Activated CD4-positive, alpha-beta T cell treated with anti-CD3 and anti-CD28 coated beads for 36 hours (primary cell): ENCODE measurements at regions not wholly inside any gene's neighbourhood (a gene's known extent, or its start where the extent isn't known, plus 50 kb on each side); places are given as distances from the start of the nearest gene placed in this dataset.

ENCODE experiments used
- ATAC-seq: fragments of 200-7000 bp; cut with Tn5 transposase; one replicate; pipeline ENCODE4 v1.10.0; 2021; ENCODE audit warnings: mild to moderate bottlenecking, moderate library complexity
- CTCF ChIA-PET: fragments of 350-600 bp; sonication (Branson Sonifier 250); formaldehyde crosslinking; loops from one replicate; lab custom pipeline; 2021; ENCODE audit warnings: antibody characterized with exemption; lab: Charles Lee
- POLR2A ChIA-PET: fragments of 350-600 bp; sonication (Branson Sonifier 250); formaldehyde crosslinking; loops from one replicate; lab custom pipeline; 2021; ENCODE audit warnings: antibody characterized with exemption, inconsistent platforms; lab: Charles Lee
- DNase-seq: peaks from one replicate; pipeline ENCODE4 v3.0.0-alpha.2; 2020
- H3K27ac Mint-ChIP-seq: one replicate; pipeline ENCODE4 v1.8.0; 2021; ENCODE audit warnings: mixed read lengths
- H3K27me3 Mint-ChIP-seq: one replicate; pipeline ENCODE4 v1.8.0; 2021; ENCODE audit warnings: mixed read lengths
- H3K36me3 Mint-ChIP-seq: one replicate; pipeline ENCODE4 v1.8.0; 2021; ENCODE audit warnings: low read depth, mixed read lengths
- H3K4me1 Mint-ChIP-seq: one replicate; pipeline ENCODE4 v1.8.0; 2021; ENCODE audit warnings: mixed read lengths
- H3K4me3 Mint-ChIP-seq: one replicate; pipeline ENCODE4 v1.8.0; 2021; ENCODE audit warnings: mild to moderate bottlenecking, moderate library complexity, mixed read lengths
- H3K9me3 Mint-ChIP-seq: one replicate; pipeline ENCODE4 v1.8.0; 2021; ENCODE audit warnings: low read depth, mixed read lengths
- intact Hi-C, 2 experiments: fragments of 100-400 bp; cut with DNase I in 1 of 2; cut with micrococcal nuclease in 1 of 2; formaldehyde crosslinking; loops; one replicate each; pipeline versions ENCODE4 v1.14.2 to v1.15.1; 2022 to 2024; cut with DNase I, micrococcal nuclease

DNA sequence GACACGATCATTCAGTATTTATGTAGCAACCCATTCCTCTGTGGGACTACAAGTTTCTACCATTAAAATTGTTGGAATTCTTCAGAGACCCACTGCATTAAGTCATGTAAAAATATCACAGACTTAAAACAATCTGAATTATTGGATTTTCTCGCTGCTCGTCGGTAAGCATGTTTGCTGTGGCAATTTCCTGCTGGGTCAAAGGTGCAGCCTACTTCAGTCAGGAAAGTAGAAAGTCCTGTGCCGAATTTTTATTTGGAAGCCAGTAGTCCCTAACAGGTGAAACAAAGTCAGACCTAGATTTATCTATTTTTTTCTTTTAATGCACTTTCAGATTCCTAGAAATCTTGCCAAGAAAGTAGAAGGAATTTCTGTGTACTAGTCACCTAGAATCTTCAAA lies 110.4 kb upstream of the MYL2 start:
- ATAC-seq (no peak), DNase-seq (no peak)
- H3K27ac Mint-ChIP-seq: no peak overlapping the region
- intact Hi-C loops: loop anchor here in 1 of 2 experiments (10.0 kb wide), 1 partner anchor 96 kb away; no protein-coding TSS in a partner anchor
- H3K36me3 Mint-ChIP-seq: no peaks in the 10 kb centered on the region
- CTCF ChIA-PET: no interaction called here
- H3K4me3 Mint-ChIP-seq: no peak overlapping the region
- no peaks in the 10 kb centered on the region for H3K9me3 Mint-ChIP-seq
- POLR2A ChIA-PET: no interaction called here
- H3K4me1 Mint-ChIP-seq: peaks cover 12% of the 10 kb centered on the region
- H3K27me3 Mint-ChIP-seq: peaks cover 35% of the 10 kb centered on the region

DNA sequence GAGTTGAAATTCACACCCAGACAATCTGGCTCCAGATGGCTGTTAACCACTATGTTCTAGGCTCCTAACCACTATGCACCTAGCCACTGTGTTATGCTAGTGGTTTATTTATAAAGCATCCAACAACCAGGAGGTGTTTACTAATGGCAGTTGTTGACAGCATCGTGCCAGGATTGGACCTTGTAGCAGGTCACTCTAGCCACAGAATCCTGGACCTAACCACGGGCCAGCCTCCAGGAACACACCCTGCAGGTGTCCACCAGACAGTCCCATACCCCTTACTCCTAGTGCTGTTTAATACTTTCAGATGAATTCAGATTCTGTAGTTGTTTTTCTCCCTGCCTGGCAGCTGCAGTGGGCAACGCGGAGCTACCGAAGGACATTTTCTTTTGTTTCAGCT lies 109.4 kb upstream of the MYL2 start:
- ChIA-PET CTCF (no interaction called here), POLR2A (no interaction called here)
- Mint-ChIP-seq H3K9me3 (no peaks in the 10 kb centered on the region), H3K4me1 (peaks cover 2% of the 10 kb centered on the region), H3K36me3 (no peaks in the 10 kb centered on the region), H3K27me3 (peaks cover 25% of the 10 kb centered on the region), H3K4me3 (no peak overlapping the region), H3K27ac (no peak overlapping the region)
- no peak for ATAC-seq
- intact Hi-C loops: loop anchor here in 1 of 2 experiments (10.0 kb wide), 2 partner anchors 95 to 245 kb away; no protein-coding TSS in a partner anchor
- no peak for DNase-seq

DNA sequence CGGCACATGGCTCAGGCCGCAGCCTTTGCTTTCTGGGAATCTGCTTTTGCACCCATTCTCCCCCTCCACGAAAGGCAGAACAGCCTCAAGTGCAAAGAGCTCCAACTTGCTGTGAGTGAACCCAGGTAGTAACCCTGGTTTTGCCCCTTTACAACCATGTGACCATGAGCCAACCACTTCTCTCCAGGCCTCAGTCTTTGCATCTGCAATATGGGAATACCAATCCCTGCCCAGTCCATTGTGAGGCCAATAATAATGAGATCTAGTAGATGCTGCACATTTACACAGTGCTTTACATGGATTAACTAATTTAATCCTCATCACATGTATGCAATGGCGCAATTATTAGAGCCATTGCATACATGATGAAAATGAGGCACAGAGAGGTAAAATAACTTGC lies 108.9 kb upstream of the MYL2 start:
- ATAC-seq (no peak), DNase-seq (no peak)
- Mint-ChIP-seq H3K27ac (no peak overlapping the region), H3K4me3 (no peak overlapping the region), H3K9me3 (no peaks in the 10 kb centered on the region), H3K27me3 (peaks cover 25% of the 10 kb centered on the region), H3K4me1 (peaks cover 2% of the 10 kb centered on the region), H3K36me3 (no peaks in the 10 kb centered on the region)
- intact Hi-C loops: loop anchor here in 1 of 2 experiments (10.0 kb wide), 1 partner anchor 245 kb away; no protein-coding TSS in a partner anchor
- CTCF ChIA-PET: no interaction called here
- POLR2A ChIA-PET: no interaction called here

DNA sequence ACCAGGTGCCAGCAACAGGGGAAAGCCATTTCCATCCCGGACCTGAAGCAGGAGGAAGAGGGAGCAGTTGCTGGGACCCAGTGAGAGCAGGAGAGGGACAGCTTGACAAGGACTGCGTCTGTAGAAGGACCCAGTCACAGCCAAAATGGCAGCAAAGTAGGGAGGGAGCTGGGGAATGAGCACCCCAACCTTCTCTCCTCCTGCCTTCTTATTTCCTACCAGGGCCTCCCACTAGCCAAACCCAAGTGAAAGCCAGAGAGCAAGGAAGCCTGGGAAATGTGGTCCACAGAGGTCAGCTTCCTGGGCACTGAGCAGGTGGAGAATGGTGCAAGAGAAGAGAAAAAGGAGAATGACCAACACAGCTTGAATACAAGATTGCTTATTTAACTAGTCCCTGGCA lies 108.5 kb upstream of the MYL2 start:
- H3K36me3 Mint-ChIP-seq: no peaks in the 10 kb centered on the region
- no peak for ATAC-seq
- no peak for DNase-seq
- POLR2A ChIA-PET: no interaction called here
- H3K27ac Mint-ChIP-seq: no peak overlapping the region
- no peak overlapping the region for H3K4me3 Mint-ChIP-seq
- intact Hi-C loops: loop anchor here in 1 of 2 experiments (10.0 kb wide), 1 partner anchor 246 kb away; no protein-coding TSS in a partner anchor
- no peaks in the 10 kb centered on the region for H3K9me3 Mint-ChIP-seq
- CTCF ChIA-PET: interaction anchor here (0.6 kb wide), 1 partner anchor 406 kb away, joined by 4 read pairs; no protein-coding TSS in a partner anchor
- peaks cover 25% of the 10 kb centered on the region for H3K27me3 Mint-ChIP-seq
- peaks cover 2% of the 10 kb centered on the region for H3K4me1 Mint-ChIP-seq

DNA sequence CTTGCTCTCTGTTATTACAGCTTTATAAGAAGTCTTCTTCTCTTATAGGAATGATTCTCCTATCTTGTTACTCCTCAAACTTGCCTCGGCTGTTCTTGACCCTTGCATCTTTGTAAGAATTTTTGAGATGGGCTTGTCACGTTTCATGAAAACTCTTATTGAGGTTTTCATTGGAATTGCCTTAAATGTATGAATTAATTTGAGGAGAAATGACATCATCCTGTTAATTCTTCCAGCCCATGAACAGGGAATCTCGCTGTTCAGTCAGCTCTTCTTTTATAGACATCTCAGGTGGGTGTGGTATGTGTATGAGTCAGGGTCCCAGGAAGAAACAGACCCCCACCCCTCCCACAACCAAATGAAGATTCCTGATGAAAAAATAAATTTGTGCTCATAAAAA lies 107.1 kb upstream of the MYL2 start:
- peaks cover 18% of the 10 kb centered on the region for H3K27me3 Mint-ChIP-seq
- no peak overlapping the region for H3K27ac Mint-ChIP-seq
- H3K4me3 Mint-ChIP-seq: no peak overlapping the region
- H3K4me1 Mint-ChIP-seq: no peaks in the 10 kb centered on the region
- CTCF ChIA-PET: interaction anchor here (0.7 to 1.6 kb wide), 3 partner anchors 11 to 139 kb away, joined by 3 to 6 read pairs (median 3); no protein-coding TSS in a partner anchor
- H3K9me3 Mint-ChIP-seq: no peaks in the 10 kb centered on the region
- DNase-seq: no peak
- no peak for ATAC-seq
- no peaks in the 10 kb centered on the region for H3K36me3 Mint-ChIP-seq
- intact Hi-C loops: loop anchor here in 1 of 2 experiments (10.0 kb wide), 1 partner anchor 247 kb away; no protein-coding TSS in a partner anchor
- POLR2A ChIA-PET: no interaction called here

DNA sequence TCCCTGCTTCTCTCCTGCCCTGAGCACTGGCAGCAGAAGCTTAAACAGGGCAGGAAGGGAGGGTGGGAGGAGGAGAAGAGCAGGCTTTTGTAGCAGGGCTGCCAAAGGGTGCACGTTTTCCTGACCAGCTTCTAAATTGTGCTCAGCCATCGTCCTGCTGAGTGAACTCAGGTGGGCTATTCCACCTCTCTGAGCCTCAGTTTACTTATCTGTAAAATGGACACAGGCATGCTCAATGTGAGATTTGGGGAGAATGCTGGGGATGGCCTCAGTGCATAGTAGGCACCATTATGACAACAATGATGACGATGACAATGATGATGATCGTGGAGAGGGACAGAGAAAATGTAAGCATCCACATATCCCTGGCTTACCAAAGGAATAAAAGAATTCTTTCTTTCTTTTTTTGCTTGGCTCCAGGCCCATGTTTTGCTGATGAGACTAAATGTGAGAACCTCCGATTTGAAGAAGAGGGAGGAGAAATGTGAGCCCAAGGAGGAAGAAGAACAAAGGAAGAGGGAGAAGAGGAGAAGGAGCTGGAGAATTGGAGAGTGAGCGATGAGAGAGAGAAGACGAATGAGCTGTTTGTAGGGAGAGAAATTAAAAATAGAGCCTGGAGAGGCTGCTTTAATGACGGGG lies 105.5 kb upstream of the MYL2 start:
- intact Hi-C loops: loop anchor here (2.0 to 10.0 kb wide), 2 partner anchors 89 to 249 kb away; no protein-coding TSS in a partner anchor

DNA sequence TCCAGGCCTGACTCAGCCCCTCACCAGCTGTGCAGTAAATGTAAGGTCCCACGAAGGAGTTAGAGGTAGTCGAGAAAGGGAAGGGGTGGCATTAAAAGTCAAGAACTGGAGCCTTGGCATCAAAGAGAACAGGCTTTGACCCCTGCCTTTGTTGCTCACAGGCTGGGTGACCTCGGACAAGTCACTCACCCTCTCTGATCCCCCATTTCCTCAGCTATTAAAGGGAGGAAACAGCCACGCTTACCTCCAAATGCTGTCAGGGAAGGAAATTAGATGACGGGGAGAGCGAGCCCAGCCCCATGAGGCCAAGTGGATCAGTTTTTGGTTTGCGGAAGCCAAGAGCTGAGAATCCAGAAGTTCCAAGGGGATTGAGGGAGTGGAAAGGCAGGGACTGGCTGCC lies 104.9 kb upstream of the MYL2 start:
- no peak for DNase-seq
- ChIA-PET POLR2A (interaction anchor here (0.6 to 0.7 kb wide), 2 partner anchors 178 to 1443 kb away, joined by 3 read pairs; no protein-coding TSS in a partner anchor), CTCF (interaction anchor here (0.8 to 0.9 kb wide), 2 partner anchors 94 to 427 kb away, joined by 4 to 5 read pairs; no protein-coding TSS in a partner anchor)
- no peak for ATAC-seq
- Mint-ChIP-seq H3K27me3 (peaks cover 11% of the 10 kb centered on the region), H3K9me3 (no peaks in the 10 kb centered on the region), H3K4me1 (no peaks in the 10 kb centered on the region), H3K27ac (no peak overlapping the region), H3K36me3 (no peaks in the 10 kb centered on the region), H3K4me3 (no peak overlapping the region)
- intact Hi-C loops: loop anchor here (2.0 to 10.0 kb wide), 2 partner anchors 88 to 250 kb away; no protein-coding TSS in a partner anchor

More for the DNA sequence above, 105.5 kb upstream of the MYL2 start:
- no peak for DNase-seq
- Mint-ChIP-seq H3K27ac (no peak overlapping the region), H3K36me3 (no peaks in the 10 kb centered on the region), H3K9me3 (no peaks in the 10 kb centered on the region), H3K4me3 (no peak overlapping the region), H3K4me1 (no peaks in the 10 kb centered on the region), H3K27me3 (peaks cover 11% of the 10 kb centered on the region)
- ATAC-seq: no peak
- CTCF ChIA-PET: interaction anchor here (0.8 to 1.6 kb wide), 2 partner anchors 12 to 95 kb away, joined by 4 to 6 read pairs; no protein-coding TSS in a partner anchor
- POLR2A ChIA-PET: interaction anchor here (0.6 to 0.7 kb wide), 2 partner anchors 178 to 1443 kb away, joined by 3 read pairs; no protein-coding TSS in a partner anchor

DNA sequence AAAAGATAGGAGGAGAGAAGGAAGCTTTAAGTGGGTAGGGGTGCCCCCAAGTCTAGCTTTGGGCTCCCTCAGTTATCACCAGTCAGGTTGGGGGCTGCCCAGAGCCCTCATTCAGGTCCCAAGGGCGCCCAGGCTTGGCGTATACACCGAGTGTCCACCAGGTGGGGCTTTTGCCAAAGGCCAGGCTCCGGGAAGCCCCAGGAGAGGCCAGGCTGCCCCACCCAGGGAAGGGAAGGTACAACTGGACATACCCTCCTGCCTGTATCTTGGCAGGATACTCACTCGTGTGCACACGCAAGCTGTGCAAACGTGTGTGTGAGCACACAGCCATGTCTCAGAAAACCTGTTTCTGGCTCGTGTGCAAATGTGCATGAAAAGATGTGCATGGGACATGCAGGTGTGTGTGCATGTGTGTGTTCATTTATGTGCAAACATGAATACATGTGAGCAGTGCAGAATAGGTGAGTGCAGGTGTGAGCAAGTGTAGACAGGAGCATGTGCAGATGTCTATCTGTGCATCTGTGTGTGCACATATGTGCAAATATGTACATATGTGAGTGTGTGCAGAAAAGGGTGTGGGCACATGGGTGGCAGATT lies 103.9 kb upstream of the MYL2 start:
- intact Hi-C loops: loop anchor here (1.0 to 10.0 kb wide), 7 partner anchors 88 to 289 kb away; no protein-coding TSS in a partner anchor
- POLR2A ChIA-PET: no interaction called here
- Mint-ChIP-seq H3K4me3 (no peak overlapping the region), H3K36me3 (no peaks in the 10 kb centered on the region), H3K9me3 (no peaks in the 10 kb centered on the region), H3K27me3 (peaks cover 14% of the 10 kb centered on the region), H3K4me1 (no peaks in the 10 kb centered on the region), H3K27ac (no peak overlapping the region)
- CTCF ChIA-PET: no interaction called here
- ATAC-seq (peak; percentile 83), DNase-seq (peak; percentile 72)

DNA sequence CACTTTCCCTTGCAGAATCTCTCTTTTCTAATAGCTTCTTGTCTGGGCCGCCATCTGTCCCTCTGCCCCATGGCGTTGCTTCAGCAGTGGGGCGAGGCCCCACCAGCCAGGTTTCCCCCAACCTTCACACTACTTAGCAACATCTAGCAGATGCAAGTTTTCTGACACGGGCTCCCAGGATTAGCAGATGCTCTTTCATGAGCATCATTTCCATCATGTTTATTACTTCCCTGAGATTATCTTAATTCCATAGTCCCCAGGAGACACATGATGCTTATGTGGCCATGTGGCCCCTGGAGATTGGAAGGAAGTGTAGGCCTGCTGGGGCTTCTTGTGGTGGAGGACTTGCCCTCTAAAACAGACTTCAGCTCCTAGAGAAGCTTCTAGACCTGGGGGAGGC lies 102.0 kb upstream of the MYL2 start:
- no peak overlapping the region for H3K4me3 Mint-ChIP-seq
- intact Hi-C loops: loop anchor here (5.0 to 10.0 kb wide), 3 partner anchors 150 to 252 kb away; no protein-coding TSS in a partner anchor
- DNase-seq: no peak
- H3K9me3 Mint-ChIP-seq: no peaks in the 10 kb centered on the region
- H3K27me3 Mint-ChIP-seq: peaks cover 14% of the 10 kb centered on the region
- no peak overlapping the region for H3K27ac Mint-ChIP-seq
- H3K36me3 Mint-ChIP-seq: no peaks in the 10 kb centered on the region
- no peak for ATAC-seq
- ChIA-PET POLR2A (no interaction called here), CTCF (interaction anchor here (0.6 kb wide), 1 partner anchor 175 kb away, joined by 4 read pairs; no protein-coding TSS in a partner anchor)
- H3K4me1 Mint-ChIP-seq: no peaks in the 10 kb centered on the region

DNA sequence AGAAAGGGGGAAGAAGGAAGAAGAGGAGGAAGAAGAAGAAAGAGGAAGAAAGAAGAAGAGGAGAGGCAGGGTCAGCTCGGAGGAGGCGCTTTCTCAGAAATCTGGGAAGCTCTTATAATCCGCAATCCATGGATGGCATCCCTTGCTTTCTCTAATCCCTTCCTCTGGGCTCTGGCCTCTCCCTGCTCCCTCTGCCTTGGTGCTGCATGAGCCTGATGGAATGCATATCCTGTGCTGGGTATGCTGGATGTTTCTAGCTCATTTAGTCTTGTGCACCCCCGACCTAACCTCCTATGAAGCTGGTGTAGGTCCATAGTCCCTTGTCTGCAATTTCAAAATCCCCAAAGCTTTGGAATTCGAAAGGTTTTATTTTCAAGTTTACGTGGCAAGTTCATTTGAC lies 94.2 kb upstream of the MYL2 start:
- Mint-ChIP-seq H3K36me3 (no peaks in the 10 kb centered on the region), H3K9me3 (peaks cover 4% of the 10 kb centered on the region), H3K27me3 (peaks cover 22% of the 10 kb centered on the region), H3K27ac (no peak overlapping the region), H3K4me3 (no peak overlapping the region), H3K4me1 (no peaks in the 10 kb centered on the region)
- ChIA-PET POLR2A (no interaction called here), CTCF (no interaction called here)
- ATAC-seq (no peak), DNase-seq (no peak)
- intact Hi-C loops: no loop called here

DNA sequence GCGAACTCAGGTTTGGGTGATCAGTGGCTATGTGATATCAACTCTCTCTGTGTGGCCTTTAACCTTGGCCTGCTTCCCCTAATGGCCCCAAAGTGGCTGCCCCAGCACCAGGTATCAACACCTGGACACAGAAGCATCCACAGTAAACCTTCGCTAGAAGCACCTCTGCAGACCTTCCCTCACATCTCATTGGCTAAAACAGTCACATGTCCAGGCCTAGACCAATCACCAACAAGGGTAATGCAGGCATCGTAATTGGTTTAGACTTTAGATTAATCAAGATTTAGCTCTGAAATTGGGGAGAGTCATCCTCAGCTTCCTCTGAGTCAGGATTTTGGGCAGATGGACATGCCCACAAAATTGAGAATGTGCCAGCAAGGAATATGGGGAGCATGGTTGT lies 92.5 kb upstream of the MYL2 start:
- H3K4me3 Mint-ChIP-seq: no peak overlapping the region
- peaks cover 4% of the 10 kb centered on the region for H3K9me3 Mint-ChIP-seq
- no peaks in the 10 kb centered on the region for H3K36me3 Mint-ChIP-seq
- CTCF ChIA-PET: interaction anchor here (1.0 kb wide), 1 partner anchor 76 kb away, joined by 3 read pairs; no protein-coding TSS in a partner anchor
- H3K27ac Mint-ChIP-seq: no peak overlapping the region
- peaks cover 27% of the 10 kb centered on the region for H3K27me3 Mint-ChIP-seq
- POLR2A ChIA-PET: no interaction called here
- DNase-seq (no peak), ATAC-seq (no peak)
- H3K4me1 Mint-ChIP-seq: no peaks in the 10 kb centered on the region
- intact Hi-C loops: no loop called here
